GM23338 (cell line): ENCODE measurements at regions not wholly inside any gene's neighbourhood (a gene's known extent, or its start where the extent isn't known, plus 50 kb on each side); places are given as distances from the start of the nearest gene placed in this dataset.

Source experiments
- CTCF ChIP-seq, 2 experiments: fragments of 200-600 bp in 1 of 2; sonication (generic) in 1 of 2; conservative IDR thresholded peaks; 2 replicates each; pipeline versions ENCODE4 v1.5.1 to v1.6.1; 2016 to 2017; ENCODE audit warnings: antibody characterized with exemption in 2 of 2, low read depth in 2 of 2, mild to moderate bottlenecking in 2 of 2, moderate library complexity in 1 of 2
- EZH2 ChIP-seq: fragments of 200-600 bp; sonication (generic); IDR thresholded peaks from one replicate; pipeline ENCODE4 v1.8.0; 2017; ENCODE audit warnings: antibody characterized with exemption, mild to moderate bottlenecking, low read depth; ENCODE audit not compliant: unreplicated experiment
- EZH2phosphoT487 ChIP-seq: fragments of 200-600 bp; sonication (generic); IDR thresholded peaks from one replicate; pipeline ENCODE4 v1.8.1; 2018; ENCODE audit warnings: antibody characterized with exemption; ENCODE audit not compliant: unreplicated experiment
- POLR2AphosphoS5 ChIP-seq: IDR thresholded peaks from 2 replicates; pipeline ENCODE4 v1.6.1; 2016; ENCODE audit warnings: antibody characterized with exemption, low read depth

- TF ChIP-seq CTCF (conservative IDR thresholded peaks at IDR 0.05; ENCODE audit: low read depth in 2 of 2) (no peak), POLR2AphosphoS5 (no peak), EZH2 (no peak), EZH2phosphoT487 (no peak)
Observed at GRCh38 chr6:19587238-19587942, 249.8 kb upstream of the ID4 start.
